B cell (primary cell): ENCODE measurements at regions not wholly inside any gene's neighbourhood (a gene's known extent, or its start where the extent isn't known, plus 50 kb on each side); places are given as distances from the start of the nearest gene placed in this dataset.

Experiments used
- ATAC-seq: fragments of 200-7000 bp; cut with Tn5 transposase; one replicate; pipeline ENCODE4 v1.10.0; 2021; ENCODE audit warnings: low read depth, mild to moderate bottlenecking, moderate number of reproducible peaks, moderate library complexity
- CTCF ChIA-PET: fragments of 350-600 bp; sonication (Branson Sonifier 250); formaldehyde crosslinking; loops from one replicate; lab custom pipeline; 2021; ENCODE audit warnings: antibody characterized with exemption, inconsistent platforms; lab: Charles Lee
- POLR2A ChIA-PET: fragments of 350-600 bp; sonication (Branson Sonifier 250); formaldehyde crosslinking; loops from one replicate; lab custom pipeline; 2021; ENCODE audit warnings: antibody characterized with exemption; lab: Charles Lee
- DNase-seq: peaks from one replicate; pipeline ENCODE4 v3.0.0; 2013
- H2AFZ ChIP-seq: 2 replicates; pipeline ENCODE4 v1.6.1; 2012; ENCODE audit warnings: mild to moderate bottlenecking, low read depth, low read length; ENCODE audit not compliant: insufficient read depth, poor library complexity, severe bottlenecking
- H3K27ac ChIP-seq, 2 donors: 1 replicate in 1 of 2; 2 replicates in 1 of 2; pipeline ENCODE4 v1.5.1; 2012 to 2013; ENCODE audit warnings: low read length in 2 of 2, mild to moderate bottlenecking in 2 of 2, moderate library complexity in 1 of 2
- H3K27me3 ChIP-seq, 4 experiments: fragments of 200-600 bp in 1 of 4; sonication (generic) in 1 of 4; replicated peaks in 1 of 4; 1 replicate in 2 of 4; 2 replicates in 2 of 4; pipeline versions ENCODE4 v1.6.1 to v1.7.0; 2013 to 2016; ENCODE audit warnings: low read length in 3 of 4, mild to moderate bottlenecking in 2 of 4, mixed read lengths in 1 of 4, moderate library complexity in 1 of 4; ENCODE audit not compliant: insufficient read depth in 4 of 4, control insufficient read depth in 3 of 4; ENCODE audit errors: control extremely low read depth in 1 of 4
- H3K36me3 ChIP-seq, 2 experiments: replicated peaks in 1 of 2; 1 replicate in 1 of 2; 2 replicates in 1 of 2; pipeline versions ENCODE4 v1.6.1 to v1.7.1; 2013; ENCODE audit warnings: low read length in 1 of 2; ENCODE audit not compliant: insufficient read depth in 2 of 2, control insufficient read depth in 1 of 2; ENCODE audit errors: control extremely low read depth in 1 of 2, extremely low read depth in 1 of 2
- H3K4me1 ChIP-seq, 2 donors: fragments of 200-600 bp in 1 of 2; sonication (generic) in 1 of 2; 1 replicate in 1 of 2; 2 replicates in 1 of 2; pipeline versions ENCODE4 v1.5.1 to v1.6.1; 2013 to 2017; ENCODE audit warnings: low read length in 2 of 2; ENCODE audit not compliant: control insufficient read depth in 2 of 2, insufficient read depth in 2 of 2
- H3K4me2 ChIP-seq: replicated peaks from 2 replicates; pipeline ENCODE3; 2012; ENCODE audit warnings: mild to moderate bottlenecking, low read depth, low read length; ENCODE audit not compliant: poor library complexity, severe bottlenecking
- H3K4me3 ChIP-seq, 5 experiments: fragments of 200-600 bp in 1 of 5; sonication (generic) in 1 of 5; 1 replicate in 3 of 5; 2 replicates in 2 of 5; pipeline versions ENCODE4 v1.5.1 to v1.7.0; 2011 to 2016; ENCODE audit warnings: low read length in 4 of 5, mild to moderate bottlenecking in 4 of 5, low read depth in 2 of 5, control low read depth in 1 of 5, moderate library complexity in 1 of 5; ENCODE audit not compliant: insufficient read depth in 1 of 5; ENCODE audit errors: control extremely low read depth in 1 of 5, extremely low read depth in 1 of 5
- H3K79me2 ChIP-seq: fragments of 200-600 bp; sonication (generic); one replicate; pipeline ENCODE4 v1.6.0; 2016; ENCODE audit warnings: low read length; ENCODE audit not compliant: control insufficient read depth, insufficient read depth
- H3K9ac ChIP-seq: fragments of 200-600 bp; sonication (generic); 2 replicates; pipeline ENCODE4 v1.6.1; 2017; ENCODE audit warnings: mild to moderate bottlenecking, low read length, moderate library complexity
- H3K9me3 ChIP-seq, 3 donors: one replicate each; pipeline versions ENCODE4 v1.6.1 to v1.7.1; 2013; ENCODE audit warnings: low read length in 2 of 3; ENCODE audit not compliant: control insufficient read depth in 2 of 3, insufficient read depth in 1 of 3; ENCODE audit errors: control extremely low read depth in 1 of 3
- H4K20me1 ChIP-seq: 2 replicates; pipeline ENCODE4 v1.6.0; 2012; ENCODE audit warnings: mild to moderate bottlenecking, low read length; ENCODE audit not compliant: insufficient read depth, control insufficient read depth, poor library complexity, severe bottlenecking
- H3K27ac Mint-ChIP-seq: one replicate; pipeline ENCODE4 v1.8.0; 2021; ENCODE audit warnings: mixed read lengths
- H3K27me3 Mint-ChIP-seq: one replicate; pipeline ENCODE4 v1.8.0; 2021; ENCODE audit warnings: mixed read lengths
- H3K4me1 Mint-ChIP-seq: one replicate; pipeline ENCODE4 v1.8.0; 2021; ENCODE audit warnings: mixed read lengths
- H3K4me3 Mint-ChIP-seq: one replicate; pipeline ENCODE4 v1.8.0; 2021; ENCODE audit warnings: mixed read lengths
- H3K9me3 Mint-ChIP-seq: one replicate; pipeline ENCODE4 v1.8.0; 2022; ENCODE audit warnings: mixed read lengths; ENCODE audit not compliant: insufficient read depth
- EZH2 ChIP-seq: IDR thresholded peaks from 2 replicates; pipeline ENCODE4 v1.6.1; 2012; ENCODE audit warnings: borderline replicate concordance, low read depth, mild to moderate bottlenecking, moderate library complexity, low read length; ENCODE audit not compliant: insufficient read depth, poor library complexity, severe bottlenecking
- WGBS: methylation state at CpG from one replicate; pipeline ENCODE4 v1.1.5; 2013; ENCODE audit warnings: missing lambda C conversion rate; ENCODE audit not compliant: insufficient coverage; 5-methylcytosine and 5-hydroxymethylcytosine counted together
- intact Hi-C: fragments of 100-400 bp; cut with micrococcal nuclease; formaldehyde crosslinking; loops from one replicate; pipeline ENCODE4 v1.10.0; 2022
- TF ChIP-seq, protein P1 (sequence below): fragments of 200-600 bp; IDR thresholded peaks from one replicate; pipeline ENCODE4 v1.8.0; 2022; ENCODE audit warnings: antibody characterized with exemption, mild to moderate bottlenecking

DNA sequence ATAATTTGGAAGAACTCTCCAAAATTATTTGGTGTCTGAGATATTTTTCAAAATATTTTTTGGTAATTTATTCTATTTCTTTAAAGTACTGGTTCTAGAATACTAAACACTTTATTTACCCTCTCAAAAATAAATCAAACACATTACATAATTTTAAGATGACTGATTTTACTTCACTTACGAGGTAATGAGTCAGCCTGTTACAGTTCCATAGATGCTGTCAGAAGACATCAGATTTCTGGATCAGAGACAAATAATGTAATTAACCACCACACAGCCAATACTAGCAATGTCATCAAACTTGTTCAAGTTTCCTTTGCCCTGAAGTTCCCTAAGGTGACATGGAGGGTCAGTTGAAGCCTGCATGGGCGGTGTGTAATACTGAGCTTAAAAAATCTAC lies 106.1 kb upstream of the CDH9 start:
- Mint-ChIP-seq H3K4me1 (no peaks in the 10 kb centered on the region), H3K27ac (no peak overlapping the region), H3K4me3 (no peak overlapping the region), H3K9me3 (peaks cover 2% of the 10 kb centered on the region), H3K27me3 (no peaks in the 10 kb centered on the region)
- Histone ChIP-seq H3K4me2 (no peak overlapping the region), H3K4me3 (no peak overlapping the region), H3K9ac (no peak overlapping the region), H3K36me3 (no peaks in the 10 kb centered on the region), H3K79me2 (no peaks in the 10 kb centered on the region), H3K27ac (no peak overlapping the region), H3K9me3 (peaks cover 0 to 4% (median 0%) of the 10 kb centered on the region in 3 donors), H3K27me3 (no peaks in the 10 kb centered on the region), H3K4me1 (no peaks in the 10 kb centered on the region), H4K20me1 (no peaks in the 10 kb centered on the region), H2AFZ (no peak overlapping the region)
- TF ChIP-seq EZH2: no peak
- TF ChIP-seq, protein P1, sequence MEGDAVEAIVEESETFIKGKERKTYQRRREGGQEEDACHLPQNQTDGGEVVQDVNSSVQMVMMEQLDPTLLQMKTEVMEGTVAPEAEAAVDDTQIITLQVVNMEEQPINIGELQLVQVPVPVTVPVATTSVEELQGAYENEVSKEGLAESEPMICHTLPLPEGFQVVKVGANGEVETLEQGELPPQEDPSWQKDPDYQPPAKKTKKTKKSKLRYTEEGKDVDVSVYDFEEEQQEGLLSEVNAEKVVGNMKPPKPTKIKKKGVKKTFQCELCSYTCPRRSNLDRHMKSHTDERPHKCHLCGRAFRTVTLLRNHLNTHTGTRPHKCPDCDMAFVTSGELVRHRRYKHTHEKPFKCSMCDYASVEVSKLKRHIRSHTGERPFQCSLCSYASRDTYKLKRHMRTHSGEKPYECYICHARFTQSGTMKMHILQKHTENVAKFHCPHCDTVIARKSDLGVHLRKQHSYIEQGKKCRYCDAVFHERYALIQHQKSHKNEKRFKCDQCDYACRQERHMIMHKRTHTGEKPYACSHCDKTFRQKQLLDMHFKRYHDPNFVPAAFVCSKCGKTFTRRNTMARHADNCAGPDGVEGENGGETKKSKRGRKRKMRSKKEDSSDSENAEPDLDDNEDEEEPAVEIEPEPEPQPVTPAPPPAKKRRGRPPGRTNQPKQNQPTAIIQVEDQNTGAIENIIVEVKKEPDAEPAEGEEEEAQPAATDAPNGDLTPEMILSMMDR: no peak
- DNase-seq (no peak), ATAC-seq (no peak)
- intact Hi-C loops: no loop called here
- ChIA-PET POLR2A (no interaction called here), CTCF (no interaction called here)
- WGBS: 100% methylated on average over 1 of the region's 2 CpGs

DNA sequence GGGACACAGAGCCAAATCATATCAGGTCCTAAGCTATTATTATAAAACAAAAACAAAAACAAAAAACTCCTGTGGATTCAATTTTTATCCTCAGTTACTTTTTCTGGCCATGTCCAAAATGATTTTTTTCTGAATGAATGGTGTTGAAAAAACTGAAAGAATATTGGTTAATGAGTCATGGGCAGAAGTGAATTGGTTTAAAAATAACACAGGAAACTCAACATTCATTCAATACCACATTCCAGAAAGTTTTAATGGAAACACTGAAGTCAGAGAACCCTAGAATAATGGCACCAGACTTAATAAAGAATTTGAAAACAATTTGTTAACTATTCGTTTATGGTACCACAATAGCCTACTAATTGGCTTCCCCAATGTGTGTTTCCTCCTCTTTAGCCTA lies 102.4 kb upstream of the CDH9 start:
- no peaks in the 10 kb centered on the region for H3K79me2 ChIP-seq
- DNase-seq (no peak), ATAC-seq (no peak)
- Mint-ChIP-seq H3K9me3 (peaks cover 2% of the 10 kb centered on the region), H3K4me3 (no peak overlapping the region), H3K27me3 (no peaks in the 10 kb centered on the region), H3K27ac (no peak overlapping the region), H3K4me1 (no peaks in the 10 kb centered on the region)
- ChIA-PET POLR2A (no interaction called here), CTCF (no interaction called here)
- TF ChIP-seq, protein P1: no peak
- no peak for TF ChIP-seq EZH2
- H3K36me3 ChIP-seq: no peaks in the 10 kb centered on the region
- no peaks in the 10 kb centered on the region for H3K27me3 ChIP-seq
- intact Hi-C loops: no loop called here
- no peak overlapping the region for H3K9ac ChIP-seq
- H3K4me1 ChIP-seq: no peaks in the 10 kb centered on the region
- no peaks in the 10 kb centered on the region for H3K9me3 ChIP-seq
- no CpG with 5 or more reads among the region's 1 CpG for WGBS
- H3K4me3 ChIP-seq: no peak overlapping the region
- no peak overlapping the region for H2AFZ ChIP-seq
- H3K4me2 ChIP-seq: no peak overlapping the region
- H4K20me1 ChIP-seq: no peaks in the 10 kb centered on the region
- H3K27ac ChIP-seq: no peak overlapping the region
